Neural cell (in vitro differentiated cells): ENCODE measurements at regions not wholly inside any gene's neighbourhood (a gene's known extent, or its start where the extent isn't known, plus 50 kb on each side); places are given as distances from the start of the nearest gene placed in this dataset.

Experiments used
- CTCF ChIP-seq: fragments of 450-650 bp; IDR thresholded peaks from 2 replicates; pipeline ENCODE4 v1.5.1; 2014; ENCODE audit warnings: antibody characterized with exemption, mild to moderate bottlenecking, moderate library complexity; ENCODE audit not compliant: poor library complexity, severe bottlenecking
- EP300 ChIP-seq: fragments of 450-650 bp; conservative IDR thresholded peaks from 2 replicates; pipeline ENCODE4 v1.6.1; 2014; ENCODE audit warnings: antibody characterized with exemption, mild to moderate bottlenecking, moderate library complexity; ENCODE audit not compliant: poor library complexity, severe bottlenecking
- RAD21 ChIP-seq: fragments of 450-650 bp; conservative IDR thresholded peaks from 2 replicates; pipeline ENCODE4 v1.6.1; 2014; ENCODE audit warnings: antibody characterized with exemption, mild to moderate bottlenecking, moderate library complexity
- TAF1 ChIP-seq: IDR thresholded peaks from 2 replicates; pipeline ENCODE4 v1.6.1; 2012; ENCODE audit warnings: low read depth

DNA sequence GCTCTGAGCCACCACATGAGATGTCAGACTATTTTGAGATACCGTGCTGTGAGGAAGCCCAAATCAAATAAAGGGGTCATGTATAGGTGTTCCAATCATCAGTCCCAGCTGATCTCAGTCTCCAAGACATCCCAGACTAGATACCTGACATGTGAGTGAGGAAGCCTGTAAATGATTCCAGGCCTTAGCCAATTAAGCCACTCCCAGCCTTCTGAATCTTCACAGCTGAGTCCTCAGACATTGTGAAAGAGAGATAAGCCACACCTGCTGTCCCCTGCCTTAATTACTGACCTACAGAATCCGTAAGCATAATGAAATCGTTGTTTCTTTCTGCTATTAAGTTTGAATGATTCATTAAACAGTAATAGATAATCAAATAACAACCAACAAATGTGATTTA is 671.4 kb downstream of the ZNF674 start:
- TF ChIP-seq CTCF (no peak), EP300 (no peak), RAD21 (no peak), TAF1 (no peak)
